ENCODE measurements at regions not wholly inside any gene's neighbourhood (a gene's known extent, or its start where the extent isn't known, plus 50 kb on each side); places are given as distances from the start of the nearest gene placed in this dataset.

- no peak overlapping the region for H3K4me2 ChIP-seq
- H4K20me1 ChIP-seq (ENCODE audit: low read depth) = no peaks in the 10 kb centered on the region
- TF ChIP-seq EZH2phosphoT487 (IDR thresholded peaks at IDR 0.05) = no peak
- peaks cover 23% of the 10 kb centered on the region for H3K4me1 ChIP-seq
- Mint-ChIP-seq H3K27me3 (ENCODE audit: insufficient read depth, low read depth) (peaks cover 3% of the 10 kb centered on the region), H3K4me3 (no peak overlapping the region), H3K27ac (no peak overlapping the region), H3K9me3 (peaks cover 3% of the 10 kb centered on the region), H3K36me3 (no peaks in the 10 kb centered on the region), H3K4me1 (peaks cover 27% of the 10 kb centered on the region)
- H3K27ac ChIP-seq = no peak overlapping the region
- no peak overlapping the region for H3K4me3 ChIP-seq
- peak overlapping the region; percentile 9 for H2AFZ ChIP-seq (replicated peaks)
- peaks cover 22% of the 10 kb centered on the region for H3F3A ChIP-seq (ENCODE audit: low read depth)
- H3K27me3 ChIP-seq = no peaks in the 10 kb centered on the region
- H3K9me3 ChIP-seq (ENCODE audit: low read depth) = no peaks in the 10 kb centered on the region
- no peaks in the 10 kb centered on the region for H3K36me3 ChIP-seq
- no peak overlapping the region for H3K9ac ChIP-seq
- H3K79me2 ChIP-seq (ENCODE audit: low read depth) = no peaks in the 10 kb centered on the region
- DNase-seq (ENCODE audit: low spot score) = no peak
Observed at GRCh38 chr11:13220148-13220547, 57.4 kb upstream of the BMAL1 start.

DNA sequence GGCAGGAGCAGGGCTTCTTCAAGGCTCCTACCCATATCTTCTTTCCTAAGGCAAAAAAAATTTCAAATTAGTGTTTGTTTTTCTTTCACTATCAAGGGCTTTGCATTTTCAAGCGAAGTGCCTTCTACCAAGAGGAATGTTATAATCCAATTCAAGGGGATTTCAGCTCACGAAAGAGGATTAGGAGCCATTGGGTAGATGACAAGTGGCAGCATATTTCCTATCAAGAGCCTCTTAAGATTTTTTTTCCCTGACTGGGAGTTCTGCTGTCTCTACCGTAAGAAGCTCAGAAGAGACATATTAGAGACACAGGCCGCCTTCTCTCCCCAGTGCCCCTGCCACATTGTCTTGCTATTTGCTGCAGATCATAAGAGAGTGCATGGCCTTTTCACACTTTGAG lies 55.9 kb upstream of the BMAL1 start:
- peaks cover 18% of the 10 kb centered on the region for H3K4me1 Mint-ChIP-seq
- no peaks in the 10 kb centered on the region for H3K36me3 Mint-ChIP-seq
- H3K9me3 Mint-ChIP-seq = peaks cover 3% of the 10 kb centered on the region
- Histone ChIP-seq H3K9me3 (ENCODE audit: low read depth) (no peaks in the 10 kb centered on the region), H3K4me2 (peak overlapping the region; percentile 13), H3K4me3 (no peak overlapping the region), H3K27me3 (no peaks in the 10 kb centered on the region), H3K4me1 (peaks cover 16% of the 10 kb centered on the region), H4K20me1 (ENCODE audit: low read depth) (no peaks in the 10 kb centered on the region), H3K36me3 (no peaks in the 10 kb centered on the region), H3K79me2 (ENCODE audit: low read depth) (no peaks in the 10 kb centered on the region), H3F3A (ENCODE audit: low read depth) (peaks cover 17% of the 10 kb centered on the region), H3K27ac (no peak overlapping the region), H2AFZ (replicated peaks) (no peak overlapping the region), H3K9ac (no peak overlapping the region)
- DNase-seq (ENCODE audit: low spot score) = peak; percentile 56
- H3K4me3 Mint-ChIP-seq = no peak overlapping the region
- peak overlapping the region; percentile 25 for H3K27ac Mint-ChIP-seq
- peaks cover 3% of the 10 kb centered on the region for H3K27me3 Mint-ChIP-seq (ENCODE audit: insufficient read depth, low read depth)
- TF ChIP-seq CTCF (IDR thresholded peaks at IDR 0.05) = no peak
- no peak for TF ChIP-seq EZH2 (IDR thresholded peaks at IDR 0.05)
- no peak for TF ChIP-seq EZH2phosphoT487 (IDR thresholded peaks at IDR 0.05)

DNA sequence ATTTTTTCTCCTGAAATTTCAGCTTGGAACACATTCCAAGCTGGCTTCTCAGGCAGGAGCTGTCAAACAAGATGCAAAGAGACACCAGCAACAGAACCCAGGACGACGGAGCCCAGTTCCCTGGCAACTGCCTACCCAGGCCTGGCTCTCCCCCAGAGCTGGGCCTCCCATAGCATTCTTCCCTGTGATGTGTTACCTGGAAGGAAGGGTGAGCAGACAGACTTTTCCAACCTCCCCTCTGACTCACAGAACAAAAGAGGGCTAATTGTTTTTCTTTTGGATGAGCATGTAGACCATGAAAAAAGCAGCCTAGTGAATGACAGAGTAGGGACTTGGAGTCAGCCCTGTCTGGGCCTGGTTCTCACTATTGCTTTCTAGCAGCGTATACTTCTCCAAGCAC lies 55.3 kb upstream of the BMAL1 start:
- Histone ChIP-seq H3K4me1 (peaks cover 16% of the 10 kb centered on the region), H3F3A (ENCODE audit: low read depth) (peaks cover 17% of the 10 kb centered on the region), H2AFZ (replicated peaks) (no peak overlapping the region), H3K9ac (no peak overlapping the region), H3K36me3 (no peaks in the 10 kb centered on the region), H3K4me2 (peak overlapping the region; percentile 13), H3K4me3 (no peak overlapping the region), H3K27me3 (no peaks in the 10 kb centered on the region), H3K9me3 (ENCODE audit: low read depth) (no peaks in the 10 kb centered on the region), H3K79me2 (ENCODE audit: low read depth) (no peaks in the 10 kb centered on the region), H4K20me1 (ENCODE audit: low read depth) (no peaks in the 10 kb centered on the region), H3K27ac (no peak overlapping the region)
- Mint-ChIP-seq H3K27ac (peak overlapping the region; percentile 25), H3K9me3 (peaks cover 3% of the 10 kb centered on the region), H3K36me3 (no peaks in the 10 kb centered on the region), H3K4me3 (no peak overlapping the region), H3K4me1 (peaks cover 13% of the 10 kb centered on the region), H3K27me3 (ENCODE audit: insufficient read depth, low read depth) (peaks cover 5% of the 10 kb centered on the region)
- TF ChIP-seq EZH2 (IDR thresholded peaks at IDR 0.05) (no peak), CTCF (IDR thresholded peaks at IDR 0.05) (no peak), EZH2phosphoT487 (IDR thresholded peaks at IDR 0.05) (no peak)
- peak; percentile 30 for DNase-seq (ENCODE audit: low spot score)

GRCh38 chr11:13223112-13223511 lies 54.5 kb upstream of the BMAL1 start:
- Mint-ChIP-seq H3K27me3 (ENCODE audit: insufficient read depth, low read depth) (peaks cover 5% of the 10 kb centered on the region), H3K4me3 (no peak overlapping the region), H3K4me1 (peaks cover 13% of the 10 kb centered on the region), H3K9me3 (peaks cover 3% of the 10 kb centered on the region), H3K27ac (no peak overlapping the region), H3K36me3 (no peaks in the 10 kb centered on the region)
- no peaks in the 10 kb centered on the region for H3K36me3 ChIP-seq
- no peak overlapping the region for H3K9ac ChIP-seq
- no peak overlapping the region for H2AFZ ChIP-seq (replicated peaks)
- no peak overlapping the region for H3K27ac ChIP-seq
- TF ChIP-seq EZH2phosphoT487 (IDR thresholded peaks at IDR 0.05) (no peak), CTCF (IDR thresholded peaks at IDR 0.05) (no peak), EZH2 (IDR thresholded peaks at IDR 0.05) (no peak)
- H3K27me3 ChIP-seq = no peaks in the 10 kb centered on the region
- H3K4me2 ChIP-seq = no peak overlapping the region
- peaks cover 17% of the 10 kb centered on the region for H3F3A ChIP-seq (ENCODE audit: low read depth)
- H3K4me3 ChIP-seq = no peak overlapping the region
- no peaks in the 10 kb centered on the region for H4K20me1 ChIP-seq (ENCODE audit: low read depth)
- DNase-seq (ENCODE audit: low spot score) = no peak
- no peaks in the 10 kb centered on the region for H3K79me2 ChIP-seq (ENCODE audit: low read depth)
- no peaks in the 10 kb centered on the region for H3K9me3 ChIP-seq (ENCODE audit: low read depth)
- peaks cover 16% of the 10 kb centered on the region for H3K4me1 ChIP-seq
